ENCODE measurements at regions not wholly inside any gene's neighbourhood (a gene's known extent, or its start where the extent isn't known, plus 50 kb on each side); places are given as distances from the start of the nearest gene placed in this dataset.

GRCh38 chr6:129929433-129929832, 68.3 kb upstream of the TMEM244 start:
- TF ChIP-seq POLR2A (IDR thresholded peaks at IDR 0.05), result no peak
- TF ChIP-seq, protein P1, sequence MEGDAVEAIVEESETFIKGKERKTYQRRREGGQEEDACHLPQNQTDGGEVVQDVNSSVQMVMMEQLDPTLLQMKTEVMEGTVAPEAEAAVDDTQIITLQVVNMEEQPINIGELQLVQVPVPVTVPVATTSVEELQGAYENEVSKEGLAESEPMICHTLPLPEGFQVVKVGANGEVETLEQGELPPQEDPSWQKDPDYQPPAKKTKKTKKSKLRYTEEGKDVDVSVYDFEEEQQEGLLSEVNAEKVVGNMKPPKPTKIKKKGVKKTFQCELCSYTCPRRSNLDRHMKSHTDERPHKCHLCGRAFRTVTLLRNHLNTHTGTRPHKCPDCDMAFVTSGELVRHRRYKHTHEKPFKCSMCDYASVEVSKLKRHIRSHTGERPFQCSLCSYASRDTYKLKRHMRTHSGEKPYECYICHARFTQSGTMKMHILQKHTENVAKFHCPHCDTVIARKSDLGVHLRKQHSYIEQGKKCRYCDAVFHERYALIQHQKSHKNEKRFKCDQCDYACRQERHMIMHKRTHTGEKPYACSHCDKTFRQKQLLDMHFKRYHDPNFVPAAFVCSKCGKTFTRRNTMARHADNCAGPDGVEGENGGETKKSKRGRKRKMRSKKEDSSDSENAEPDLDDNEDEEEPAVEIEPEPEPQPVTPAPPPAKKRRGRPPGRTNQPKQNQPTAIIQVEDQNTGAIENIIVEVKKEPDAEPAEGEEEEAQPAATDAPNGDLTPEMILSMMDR (IDR thresholded peaks at IDR 0.05), result no peak
- Histone ChIP-seq H3K4me3 (no peak overlapping the region), H3K4me1 (no peaks in the 10 kb centered on the region), H3K9me3 (no peaks in the 10 kb centered on the region), H3K27me3 (no peaks in the 10 kb centered on the region), H3K36me3 (no peaks in the 10 kb centered on the region), H3K27ac (no peak overlapping the region)
- intact Hi-C loops (cut with DNase I; ENCODE audit: low total_unique reads), result no loop called here
- DNase-seq, result no peak

GRCh38 chr6:129923530-129924250, 62.6 kb upstream of the TMEM244 start:
- intact Hi-C loops (cut with DNase I; ENCODE audit: low total_unique reads), result no loop called here
- Histone ChIP-seq H3K4me1 (no peaks in the 10 kb centered on the region), H3K27me3 (no peaks in the 10 kb centered on the region), H3K4me3 (no peak overlapping the region), H3K36me3 (no peaks in the 10 kb centered on the region), H3K9me3 (no peaks in the 10 kb centered on the region), H3K27ac (no peak overlapping the region)
- no peak for DNase-seq
- TF ChIP-seq, protein P1 (IDR thresholded peaks at IDR 0.05), result no peak
- no peak for TF ChIP-seq POLR2A (IDR thresholded peaks at IDR 0.05)

GRCh38 chr6:129921169-129921817, 60.2 kb upstream of the TMEM244 start:
- Histone ChIP-seq H3K27ac (no peak overlapping the region), H3K36me3 (no peaks in the 10 kb centered on the region), H3K4me1 (no peaks in the 10 kb centered on the region), H3K4me3 (no peak overlapping the region), H3K27me3 (no peaks in the 10 kb centered on the region), H3K9me3 (no peaks in the 10 kb centered on the region)
- no peak for DNase-seq
- TF ChIP-seq POLR2A (IDR thresholded peaks at IDR 0.05), result no peak
- TF ChIP-seq, protein P1 (IDR thresholded peaks at IDR 0.05), result no peak
- intact Hi-C loops (cut with DNase I; ENCODE audit: low total_unique reads), result no loop called here

- intact Hi-C loops (cut with DNase I; ENCODE audit: low total_unique reads), result no loop called here
- Histone ChIP-seq H3K4me3 (no peak overlapping the region), H3K27ac (no peak overlapping the region), H3K4me1 (no peaks in the 10 kb centered on the region), H3K27me3 (no peaks in the 10 kb centered on the region), H3K36me3 (no peaks in the 10 kb centered on the region), H3K9me3 (no peaks in the 10 kb centered on the region)
- DNase-seq, result no peak
- TF ChIP-seq, protein P1 (IDR thresholded peaks at IDR 0.05), result no peak
Measured at GRCh38 chr6:129920103-129920798, 59.1 kb upstream of the TMEM244 start.

- no peaks in the 10 kb centered on the region for H3K27me3 ChIP-seq
- H3K36me3 ChIP-seq, result no peaks in the 10 kb centered on the region
- H3K4me1 ChIP-seq, result no peaks in the 10 kb centered on the region
- H3K27ac ChIP-seq, result no peak overlapping the region
- TF ChIP-seq, protein P1 (IDR thresholded peaks at IDR 0.05), result no peak
- TF ChIP-seq POLR2A (IDR thresholded peaks at IDR 0.05), result no peak
- no peak overlapping the region for H3K4me3 ChIP-seq
- no peaks in the 10 kb centered on the region for H3K9me3 ChIP-seq
- intact Hi-C loops (cut with DNase I; ENCODE audit: low total_unique reads), result no loop called here
- no peak for DNase-seq
Measured at GRCh38 chr6:129911732-129912131, 50.6 kb upstream of the TMEM244 start.
